CD4-positive, alpha-beta T cell treated with Interleukin-15 for 4 hours (primary cell): ENCODE measurements at regions not wholly inside any gene's neighbourhood (a gene's known extent, or its start where the extent isn't known, plus 50 kb on each side); places are given as distances from the start of the nearest gene placed in this dataset.

Experiments used
- DNase-seq: peaks from one replicate; pipeline ENCODE4 v3.0.0-alpha.2; 2020; ENCODE audit warnings: low spot score

DNA sequence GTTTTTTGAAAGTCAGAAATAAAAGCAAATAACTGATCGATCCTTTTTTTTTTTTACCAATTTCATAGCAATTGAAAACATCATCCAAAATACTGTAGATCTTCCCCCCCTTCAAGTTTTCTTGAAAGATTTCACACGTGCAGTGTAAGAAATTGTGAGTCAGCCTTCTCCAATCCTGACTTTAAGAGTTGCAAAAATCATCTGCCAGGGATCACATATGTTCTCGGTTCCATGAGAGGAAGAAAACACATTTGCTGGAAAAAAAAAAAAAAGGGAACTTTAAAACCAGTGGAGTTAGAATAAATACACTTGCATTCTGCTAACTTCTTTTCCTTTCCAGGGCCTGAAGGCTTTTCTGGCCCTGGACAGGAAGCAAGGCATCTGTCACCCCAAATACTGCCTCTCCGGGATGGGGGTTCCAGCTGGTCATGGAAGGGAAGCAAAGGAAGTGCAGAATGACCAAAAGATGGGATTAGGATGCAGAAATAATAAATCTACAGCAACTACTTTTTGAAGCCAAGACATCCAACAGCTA lies 198.4 kb upstream of the KIAA1217 start:
- DNase-seq, result no peak

DNA sequence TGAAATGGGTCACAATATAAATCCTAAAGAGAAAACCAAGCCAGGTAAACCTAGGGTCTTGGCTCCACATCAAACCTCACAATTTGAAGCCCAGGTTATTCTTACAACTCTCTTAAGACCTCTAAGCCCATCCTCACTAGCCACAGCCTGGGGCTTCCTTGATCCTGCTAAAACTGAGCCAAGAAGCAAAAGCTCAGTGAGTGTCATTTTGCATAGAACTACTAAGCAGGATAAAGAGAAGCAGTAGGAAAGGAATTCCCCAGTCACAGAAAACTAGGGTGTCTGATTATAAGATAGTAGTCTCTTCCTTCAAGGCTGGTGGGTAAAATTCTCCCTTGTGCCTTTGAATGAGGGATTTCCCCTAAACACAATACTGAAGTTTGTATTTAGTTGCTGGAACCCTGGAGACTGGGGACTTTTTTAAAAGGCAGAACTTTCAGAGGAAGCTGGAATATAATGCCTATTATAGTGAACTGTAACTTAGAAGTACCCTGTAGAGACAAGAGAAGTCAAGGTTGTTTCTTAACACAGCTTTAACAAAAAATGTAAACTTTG lies 196.6 kb upstream of the KIAA1217 start:
- no peak for DNase-seq

DNA sequence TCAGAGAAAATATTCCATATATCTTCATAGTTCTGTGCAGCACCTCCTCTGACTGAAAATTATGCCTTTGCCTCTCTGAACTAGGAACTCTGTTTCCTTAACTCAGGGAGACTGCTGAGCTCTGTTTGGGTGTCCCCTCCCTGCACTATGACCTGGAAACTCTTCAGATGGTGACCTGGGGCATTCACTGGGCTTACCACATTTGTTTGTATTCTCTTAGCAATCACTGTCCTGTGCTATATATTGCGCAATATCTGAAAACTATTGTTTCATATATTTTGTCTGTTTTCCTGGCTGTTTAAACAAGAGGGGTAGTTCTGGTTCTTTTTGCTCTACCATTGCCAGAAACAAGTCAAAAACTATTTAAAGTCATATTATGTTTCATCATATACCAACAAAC lies 181.8 kb upstream of the KIAA1217 start:
- DNase-seq, result no peak

DNA sequence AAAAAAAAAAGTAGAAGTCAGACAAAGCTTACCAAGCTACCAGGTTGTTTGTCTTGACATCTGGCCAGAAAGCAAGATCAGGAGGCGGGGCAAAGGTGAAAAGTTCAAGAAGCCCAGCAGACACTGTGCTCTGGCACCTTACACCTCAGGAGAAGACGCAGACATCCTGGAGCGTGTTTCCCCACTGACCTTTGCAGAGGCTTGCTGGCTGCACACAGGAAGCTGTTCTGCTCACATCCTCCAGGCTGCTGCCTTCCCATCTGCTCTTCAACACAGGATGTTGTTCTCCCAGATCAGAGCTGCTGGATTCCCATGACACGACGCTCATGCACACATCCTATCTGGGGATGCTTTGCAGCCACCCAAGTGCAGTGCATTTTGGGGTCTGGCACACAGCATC lies 174.4 kb upstream of the KIAA1217 start:
- DNase-seq, result no peak

DNA sequence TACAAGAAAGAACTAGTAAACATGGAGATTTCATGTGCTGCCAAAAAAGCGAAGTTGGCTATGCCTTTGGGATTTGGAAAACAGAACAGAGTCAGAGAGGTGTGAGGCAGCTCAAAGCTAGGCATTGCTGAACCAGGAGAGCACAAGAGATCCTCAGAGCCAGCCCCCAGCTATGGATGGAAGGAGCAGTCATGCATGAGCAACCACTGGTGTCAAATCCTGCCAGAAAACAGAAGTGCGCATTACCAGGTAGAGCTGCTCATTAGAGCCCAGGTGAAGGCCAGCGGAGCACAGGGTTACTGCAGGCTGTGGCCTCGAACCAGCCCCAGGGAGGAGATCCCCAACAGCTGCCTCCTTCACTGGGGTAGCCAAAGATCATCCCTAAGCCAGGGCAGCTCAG lies 173.2 kb upstream of the KIAA1217 start:
- no peak for DNase-seq

DNA sequence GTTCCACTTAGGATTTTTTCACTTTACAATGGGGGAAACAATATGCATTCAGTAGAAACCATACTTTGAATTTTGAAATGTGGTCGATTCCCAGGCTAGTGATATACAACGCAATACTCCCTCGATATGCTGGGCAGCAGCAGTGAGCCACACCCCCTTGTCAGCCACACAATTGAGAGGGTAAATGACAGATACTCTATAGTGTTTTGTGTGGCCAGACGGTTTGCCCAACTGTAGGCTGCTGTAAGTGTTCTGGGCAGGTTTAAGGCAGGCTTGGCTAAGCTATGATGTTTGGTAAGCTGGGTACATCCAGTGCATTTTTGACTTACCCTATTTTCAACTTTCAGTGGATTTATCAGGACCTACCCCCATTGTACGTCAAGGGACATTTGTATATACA lies 169.6 kb upstream of the KIAA1217 start:
- no peak for DNase-seq

DNA sequence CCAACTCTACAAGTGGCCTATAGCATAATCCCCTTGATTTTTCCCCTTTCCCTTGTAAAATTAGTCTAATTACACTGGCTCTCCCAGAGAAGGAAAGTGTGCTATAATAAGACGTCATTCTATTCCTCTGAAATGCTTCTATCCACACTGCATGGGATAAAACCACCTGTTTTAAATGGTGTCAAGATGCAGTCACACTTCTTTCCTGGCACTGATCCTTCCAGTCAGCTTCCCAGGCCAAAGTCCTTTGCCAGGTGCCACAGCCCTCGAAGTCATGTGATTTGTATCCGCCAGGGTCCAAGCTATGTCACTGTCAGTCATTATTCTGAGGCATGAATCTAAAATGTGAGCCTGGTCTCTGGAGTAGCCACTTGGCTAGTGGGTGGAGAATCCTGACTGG lies 169.0 kb upstream of the KIAA1217 start:
- no peak for DNase-seq

DNA sequence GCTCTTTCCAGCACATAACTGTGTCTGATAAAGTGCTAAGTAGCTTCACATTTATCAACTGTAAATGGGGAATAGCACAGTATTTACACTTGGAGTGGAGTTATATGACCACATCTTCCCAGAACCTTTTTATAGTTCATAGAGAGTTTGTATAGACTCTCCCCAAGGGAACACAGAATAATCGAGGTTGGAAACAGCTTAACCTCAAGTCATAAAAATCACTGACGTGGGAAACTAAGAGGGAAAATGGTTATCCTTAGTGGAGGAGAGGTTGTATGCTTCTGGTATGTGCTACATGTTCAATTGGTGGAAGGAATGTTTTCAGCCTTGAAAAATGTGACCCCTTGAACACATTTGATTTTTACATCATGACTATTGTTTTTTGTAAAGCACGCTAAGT lies 167.9 kb upstream of the KIAA1217 start:
- DNase-seq, result no peak

DNA sequence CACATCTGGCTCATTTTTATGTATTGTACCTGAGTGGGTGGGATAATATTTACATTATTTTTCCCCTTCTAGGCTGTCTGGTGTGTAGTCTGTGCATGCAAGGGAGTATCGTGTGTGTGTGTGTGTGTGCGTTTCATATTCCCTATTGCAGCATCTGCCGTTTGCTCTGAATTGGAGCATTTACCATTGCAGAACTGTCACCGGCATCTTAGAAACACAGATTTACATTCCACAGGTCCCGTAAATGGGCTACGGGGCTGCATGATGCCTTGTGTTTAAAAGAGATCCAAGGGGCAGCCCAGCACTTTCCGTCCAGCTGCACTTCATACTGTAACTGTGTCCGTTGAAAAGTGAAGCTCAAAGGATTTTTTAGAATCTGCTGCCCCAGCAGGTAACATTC lies 167.1 kb upstream of the KIAA1217 start:
- DNase-seq, result no peak

DNA sequence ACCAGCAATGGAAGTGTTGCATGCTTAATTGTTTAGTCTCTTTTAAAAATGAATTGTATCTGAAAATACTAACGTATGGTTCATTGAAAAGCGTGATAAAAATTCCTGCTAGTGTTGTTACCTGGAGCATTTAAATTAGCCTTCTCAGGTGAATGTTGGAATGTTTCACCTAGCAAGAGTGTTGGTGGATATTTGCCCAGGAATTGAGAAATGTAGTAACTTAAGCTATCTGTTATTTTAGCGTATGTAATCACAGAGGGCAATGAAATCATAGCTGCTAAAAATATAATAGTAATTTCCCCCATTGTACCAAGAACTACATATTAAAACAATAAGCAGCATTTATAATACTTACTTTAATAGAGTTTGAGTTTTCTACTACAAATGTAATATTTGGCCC lies 166.1 kb upstream of the KIAA1217 start:
- no peak for DNase-seq

DNA sequence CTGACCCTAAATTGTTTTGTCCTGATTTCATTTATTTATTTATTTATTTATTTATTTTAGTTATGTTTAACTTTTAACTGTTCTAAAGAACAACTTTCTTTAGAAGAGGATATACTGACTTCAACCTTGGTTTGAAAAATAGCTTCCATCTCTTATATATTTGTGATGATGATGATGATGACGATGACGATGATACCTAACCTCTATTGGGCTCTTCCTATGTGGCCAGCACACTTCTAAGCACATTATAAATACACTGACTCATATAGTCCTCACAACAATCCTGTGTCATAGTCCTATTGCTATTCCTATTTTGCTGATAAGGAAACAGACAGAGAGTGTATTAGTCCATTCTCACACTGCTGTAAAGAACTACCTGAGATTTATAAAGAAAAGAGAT lies 162.9 kb upstream of the KIAA1217 start:
- DNase-seq, result no peak

DNA sequence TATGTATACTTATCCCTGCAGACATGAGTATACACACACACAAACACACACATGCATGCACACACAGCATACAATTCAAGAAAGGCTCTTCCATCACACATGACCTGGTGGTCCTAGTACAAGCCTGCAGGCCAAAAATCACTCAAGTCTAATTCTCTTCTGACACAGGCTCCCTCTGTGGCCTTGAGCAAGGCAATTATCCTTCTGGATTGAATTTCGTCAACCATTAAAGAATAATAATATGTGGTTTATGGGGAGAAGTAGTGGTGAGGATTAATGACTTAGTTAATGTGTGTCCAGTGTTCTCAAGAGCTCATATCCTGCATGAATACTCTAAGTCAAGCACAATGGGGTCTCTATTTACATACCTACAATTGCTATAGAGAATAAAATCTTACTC lies 161.8 kb upstream of the KIAA1217 start:
- DNase-seq, result no peak

DNA sequence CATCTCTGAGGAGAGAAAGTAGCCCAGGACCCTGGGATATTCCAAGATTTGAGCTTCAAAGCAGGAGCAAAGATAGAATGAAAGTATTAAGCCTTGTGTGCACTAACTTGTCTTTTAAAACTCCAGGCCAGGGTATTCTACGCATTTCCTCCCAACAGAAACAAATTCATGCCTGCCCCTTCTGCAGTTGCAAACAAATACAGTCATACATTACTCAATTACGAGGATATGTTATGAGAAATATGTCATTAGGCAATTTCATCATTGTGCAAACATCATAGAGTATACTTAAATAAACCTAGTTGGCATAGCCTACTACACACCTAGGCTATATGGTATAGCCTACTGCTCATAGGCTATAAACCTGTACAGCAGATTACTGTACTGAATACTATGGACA lies 154.5 kb upstream of the KIAA1217 start:
- no peak for DNase-seq

DNA sequence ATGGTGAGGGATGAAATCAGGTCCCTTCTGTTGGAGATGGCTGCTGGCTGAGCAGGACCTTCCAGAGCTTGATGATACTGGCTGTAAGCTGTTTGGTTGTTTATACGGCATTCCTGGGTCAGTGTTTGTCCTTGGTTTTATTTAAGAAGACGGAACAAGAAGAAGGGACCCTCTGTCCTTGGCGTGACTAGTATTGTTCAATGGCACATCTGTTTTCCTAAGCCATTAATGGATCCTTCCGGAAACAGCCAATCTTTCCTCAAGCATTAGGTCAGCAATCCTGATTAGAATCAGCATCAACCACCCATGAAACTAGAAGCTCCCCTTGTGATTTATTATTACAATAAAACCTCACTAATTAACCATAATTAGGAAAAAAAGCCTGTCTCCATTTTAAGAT lies 128.7 kb upstream of the KIAA1217 start:
- DNase-seq, result no peak

DNA sequence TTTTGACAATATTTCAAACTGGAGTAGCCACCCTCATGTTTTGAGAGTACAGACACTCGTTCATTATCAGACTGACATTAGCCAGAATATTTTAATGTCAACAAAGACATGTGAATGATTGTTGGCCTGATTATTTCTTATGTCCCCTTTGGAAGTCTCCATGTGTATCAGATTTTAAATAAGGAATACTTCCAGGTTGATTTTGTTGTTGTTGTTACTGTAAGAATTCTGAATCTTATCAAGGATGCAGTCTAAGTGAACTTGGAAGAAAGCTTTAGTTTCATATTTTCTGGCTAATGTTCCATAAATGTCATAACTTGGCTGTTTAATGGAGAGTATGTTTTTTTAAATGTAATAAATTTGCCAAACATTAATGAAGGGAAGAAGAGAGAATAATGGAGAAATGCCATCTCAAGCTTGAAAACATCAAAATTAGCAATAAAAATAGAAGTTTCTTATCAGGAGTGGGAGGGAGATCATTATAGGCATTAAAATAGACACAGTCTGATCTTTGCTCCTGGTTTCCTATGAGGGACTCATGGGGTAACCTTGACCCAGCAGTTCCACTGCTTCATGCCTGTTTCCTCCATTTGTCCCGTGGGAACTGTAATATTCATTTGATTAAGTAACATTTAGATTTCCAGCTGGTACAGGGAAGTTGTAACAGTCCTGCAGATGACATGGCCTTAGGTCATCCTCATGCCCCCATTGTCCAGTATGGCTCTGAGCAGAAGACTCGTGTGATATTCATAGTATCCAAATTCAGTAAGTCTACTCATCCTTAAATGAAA lies 122.4 kb upstream of the KIAA1217 start:
- no peak for DNase-seq

DNA sequence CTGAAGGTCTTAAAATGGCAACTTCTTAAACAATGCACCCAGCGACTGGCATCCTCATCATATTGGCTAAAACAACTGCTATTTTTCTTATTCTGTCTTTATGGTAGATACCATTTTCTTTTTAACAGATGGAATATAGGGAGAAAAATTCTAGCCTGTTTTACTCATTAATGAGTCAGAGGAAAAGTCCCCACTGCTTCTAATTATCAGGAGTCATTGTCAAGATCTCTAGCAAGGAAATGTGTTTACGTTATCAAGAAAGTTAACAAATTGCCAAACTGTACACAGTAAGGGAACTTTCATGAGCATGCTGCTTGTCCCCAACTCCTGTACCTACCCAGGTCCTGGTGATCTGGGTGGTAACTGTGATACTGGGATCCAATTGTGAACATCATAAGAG lies 117.7 kb upstream of the KIAA1217 start:
- no peak for DNase-seq

DNA sequence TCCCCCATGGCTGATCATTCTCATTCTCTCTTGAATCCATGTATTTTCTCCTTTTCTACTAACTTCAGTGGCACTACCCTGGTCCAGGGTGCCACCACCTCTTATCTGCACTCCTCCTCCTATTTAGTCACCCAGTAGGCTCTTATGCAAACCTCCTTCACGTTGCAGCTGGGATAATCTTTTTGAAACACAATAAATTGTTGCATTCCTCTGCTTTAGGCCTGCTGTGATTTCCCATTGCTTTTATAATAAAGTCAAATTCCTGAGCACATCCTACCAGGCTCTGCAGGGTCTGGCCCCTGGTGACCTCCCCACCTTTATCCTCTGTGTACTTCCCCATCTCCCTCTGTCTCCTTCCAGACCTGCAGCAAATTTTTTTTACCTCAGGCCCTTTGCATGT lies 112.7 kb upstream of the KIAA1217 start:
- no peak for DNase-seq

DNA sequence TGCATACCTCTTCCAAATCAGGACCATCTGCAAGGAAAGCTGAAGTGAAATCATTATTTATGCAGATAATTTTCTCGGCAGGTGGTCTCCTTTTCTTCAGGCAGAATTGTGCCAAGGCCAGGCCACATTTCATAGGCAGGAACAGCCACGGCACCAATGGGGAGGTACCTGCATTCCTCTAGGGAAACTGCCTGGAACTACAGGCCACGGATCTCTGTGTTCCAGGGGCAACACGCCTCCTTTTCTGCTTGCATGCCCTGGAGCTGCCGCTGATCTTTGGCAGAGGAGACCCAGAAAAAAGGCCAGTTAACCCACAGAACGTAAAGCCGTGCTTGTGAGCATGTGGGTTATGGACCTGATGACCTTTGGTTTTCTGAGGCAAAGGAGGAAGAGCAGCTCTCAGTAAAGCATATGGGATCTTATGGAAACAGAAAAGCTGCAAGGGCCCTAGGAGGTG lies 111.2 kb upstream of the KIAA1217 start:
- no peak for DNase-seq

DNA sequence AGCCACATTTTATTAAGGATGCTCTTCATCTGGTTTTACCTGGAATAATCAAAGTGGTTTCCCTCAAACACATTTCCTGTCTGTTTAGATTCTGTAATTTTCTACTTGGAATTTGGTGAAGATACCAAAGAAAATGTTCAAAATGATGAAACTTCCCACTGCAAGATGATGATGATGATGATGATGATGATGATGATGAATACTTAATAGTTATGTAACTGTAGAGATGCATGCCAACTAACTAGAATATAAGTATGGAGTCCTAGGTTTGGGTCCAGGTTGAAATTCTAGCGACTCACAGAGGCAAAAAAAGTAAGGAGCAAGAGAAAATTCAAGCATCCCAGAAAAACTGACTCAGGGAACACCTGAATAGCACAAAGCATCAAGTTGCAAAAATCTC lies 104.0 kb upstream of the KIAA1217 start:
- DNase-seq, result no peak

DNA sequence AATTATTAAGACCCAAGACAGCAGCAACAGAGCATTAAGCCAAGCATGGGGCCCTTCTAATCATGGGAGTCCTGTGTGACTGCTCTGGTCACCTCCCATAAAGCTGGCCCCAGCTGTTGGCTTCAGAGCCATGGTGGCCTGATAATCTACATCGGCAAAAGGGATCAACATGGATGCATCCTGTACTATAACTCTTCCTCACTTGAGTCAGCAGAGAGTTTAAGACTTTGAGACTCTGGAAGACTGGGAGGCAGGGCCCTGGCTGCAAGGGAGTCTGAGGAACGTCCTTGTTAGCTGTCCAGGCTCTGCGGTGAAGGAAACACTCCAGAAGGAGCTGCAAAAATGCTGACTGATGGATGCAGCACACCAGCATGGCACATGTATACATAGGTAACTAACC lies 95.0 kb upstream of the KIAA1217 start:
- DNase-seq, result no peak

DNA sequence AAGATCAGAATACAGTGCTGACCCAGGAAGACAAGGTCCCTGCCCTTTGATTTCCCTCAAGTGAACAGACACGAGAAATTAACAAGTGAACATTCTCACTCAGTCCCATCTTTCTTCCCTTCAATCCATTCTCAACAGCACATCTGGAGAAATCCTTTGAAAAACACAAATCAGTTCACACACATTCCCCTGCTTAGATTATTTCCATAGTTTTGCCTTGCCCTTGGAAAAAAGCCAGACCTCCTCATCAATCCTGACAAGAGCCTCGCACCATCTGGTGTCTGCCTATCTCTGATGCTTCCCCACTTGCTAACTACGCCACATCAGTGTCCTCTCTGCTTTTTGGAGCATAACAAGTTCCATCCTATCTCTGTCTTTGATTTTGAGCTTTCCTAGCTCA lies 94.4 kb upstream of the KIAA1217 start:
- DNase-seq, result no peak

DNA sequence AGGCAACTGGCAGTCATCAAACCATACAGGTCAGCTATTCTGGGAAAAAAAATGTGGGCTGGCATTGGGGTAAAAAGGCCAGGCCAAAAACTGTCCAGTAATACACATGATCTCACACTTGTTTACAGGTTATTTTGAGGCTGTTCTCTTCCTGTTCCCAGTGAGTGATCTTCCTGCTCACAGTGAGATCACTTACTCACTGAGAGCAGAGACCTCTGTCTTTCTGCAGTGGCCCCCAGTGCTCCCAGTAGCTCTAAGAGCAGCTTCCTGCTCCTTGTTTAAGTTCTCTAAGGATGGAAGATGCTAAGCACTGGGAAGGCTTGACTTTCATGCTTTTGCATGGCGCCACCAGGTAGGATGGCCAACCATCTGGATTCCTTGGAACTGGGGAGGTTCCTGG lies 93.5 kb upstream of the KIAA1217 start:
- DNase-seq, result no peak

DNA sequence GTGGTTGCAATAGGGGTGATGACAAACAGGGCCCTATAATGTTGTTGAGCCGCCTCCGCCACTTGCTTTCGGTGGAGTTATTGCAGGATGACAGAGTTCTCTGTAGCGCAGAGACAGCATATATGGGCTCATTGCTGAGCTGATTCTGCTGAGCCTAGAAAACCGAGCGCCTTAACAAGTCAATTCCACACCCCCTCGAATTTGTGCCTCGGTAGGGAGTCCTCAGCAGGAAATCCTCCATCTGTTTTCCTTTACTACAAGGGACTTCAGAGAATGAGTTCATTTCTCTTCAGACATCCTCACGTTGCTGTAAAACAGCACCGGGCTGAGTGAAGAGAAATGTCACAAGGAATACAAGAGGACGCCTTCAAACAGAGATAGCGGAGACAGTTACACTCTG lies 90.7 kb upstream of the KIAA1217 start:
- no peak for DNase-seq

DNA sequence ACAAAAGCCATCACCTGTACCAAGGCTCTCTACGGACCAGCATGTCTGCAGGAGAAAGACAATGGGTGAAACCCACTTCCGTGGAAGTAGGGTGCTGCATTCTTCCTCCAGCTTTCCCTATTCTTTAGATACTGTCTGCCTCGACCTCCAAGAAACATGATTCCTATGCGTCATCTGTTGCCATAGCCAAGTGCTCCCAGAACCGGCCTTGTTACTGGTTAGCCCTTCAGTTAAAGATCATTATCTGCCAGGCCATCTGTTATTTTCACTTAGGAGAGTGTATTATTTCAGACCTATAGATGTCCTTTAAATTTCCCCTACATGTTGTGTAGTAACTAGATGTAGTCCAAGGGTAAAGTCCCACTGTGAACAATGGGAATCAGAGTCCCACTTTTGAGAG lies 89.0 kb upstream of the KIAA1217 start:
- no peak for DNase-seq
